ENCODE measurements at regions not wholly inside any gene's neighbourhood (a gene's known extent, or its start where the extent isn't known, plus 50 kb on each side); places are given as distances from the start of the nearest gene placed in this dataset.

DNA sequence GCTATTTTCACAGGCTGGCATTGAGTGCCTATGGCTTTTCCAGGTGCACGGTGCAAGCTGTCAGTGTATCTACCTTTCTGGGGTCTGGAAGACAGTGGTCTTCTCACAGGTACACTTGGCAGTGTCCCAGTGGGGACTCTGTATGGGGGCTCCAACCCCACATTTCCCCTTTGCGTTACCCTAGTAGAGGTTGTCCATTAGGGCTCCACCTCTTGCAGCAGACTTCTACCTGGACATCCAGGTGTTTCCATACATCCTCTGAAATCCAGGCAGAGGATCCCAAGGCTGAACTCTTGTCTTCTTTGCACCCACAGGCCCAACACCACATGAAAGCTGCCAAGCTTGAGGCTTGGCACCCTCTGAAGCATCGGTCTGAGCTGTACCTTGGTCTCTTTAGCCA is 735.7 kb upstream of the INTU start:
- no peak for TF ChIP-seq POLR2AphosphoS5 (IDR thresholded peaks at IDR 0.05)
- TF ChIP-seq, protein P1, sequence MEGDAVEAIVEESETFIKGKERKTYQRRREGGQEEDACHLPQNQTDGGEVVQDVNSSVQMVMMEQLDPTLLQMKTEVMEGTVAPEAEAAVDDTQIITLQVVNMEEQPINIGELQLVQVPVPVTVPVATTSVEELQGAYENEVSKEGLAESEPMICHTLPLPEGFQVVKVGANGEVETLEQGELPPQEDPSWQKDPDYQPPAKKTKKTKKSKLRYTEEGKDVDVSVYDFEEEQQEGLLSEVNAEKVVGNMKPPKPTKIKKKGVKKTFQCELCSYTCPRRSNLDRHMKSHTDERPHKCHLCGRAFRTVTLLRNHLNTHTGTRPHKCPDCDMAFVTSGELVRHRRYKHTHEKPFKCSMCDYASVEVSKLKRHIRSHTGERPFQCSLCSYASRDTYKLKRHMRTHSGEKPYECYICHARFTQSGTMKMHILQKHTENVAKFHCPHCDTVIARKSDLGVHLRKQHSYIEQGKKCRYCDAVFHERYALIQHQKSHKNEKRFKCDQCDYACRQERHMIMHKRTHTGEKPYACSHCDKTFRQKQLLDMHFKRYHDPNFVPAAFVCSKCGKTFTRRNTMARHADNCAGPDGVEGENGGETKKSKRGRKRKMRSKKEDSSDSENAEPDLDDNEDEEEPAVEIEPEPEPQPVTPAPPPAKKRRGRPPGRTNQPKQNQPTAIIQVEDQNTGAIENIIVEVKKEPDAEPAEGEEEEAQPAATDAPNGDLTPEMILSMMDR (IDR thresholded peaks at IDR 0.05), result no peak
